IPS-15b (cell line): ENCODE measurements at regions not wholly inside any gene's neighbourhood (a gene's known extent, or its start where the extent isn't known, plus 50 kb on each side); places are given as distances from the start of the nearest gene placed in this dataset.
A peak's percentile ranks its signal among the peaks of the same experiment; 100 is the strongest.

Experiments used
- H3K27me3 ChIP-seq: one replicate; pipeline ENCODE4 v1.6.1; 2013; ENCODE audit warnings: low read length; ENCODE audit not compliant: control insufficient read depth, insufficient read depth
- H3K36me3 ChIP-seq: one replicate; pipeline ENCODE4 v1.6.1; 2013; ENCODE audit warnings: low read length; ENCODE audit not compliant: control insufficient read depth, insufficient read depth
- H3K4me1 ChIP-seq: one replicate; pipeline ENCODE4 v1.6.1; 2013; ENCODE audit warnings: mild to moderate bottlenecking, low read length; ENCODE audit not compliant: control insufficient read depth, insufficient read depth
- H3K4me3 ChIP-seq: one replicate; pipeline ENCODE4 v1.5.1; 2013; ENCODE audit warnings: low read depth, low read length
- H3K9ac ChIP-seq: one replicate; pipeline ENCODE4 v1.6.1; 2013; ENCODE audit warnings: low read depth, mild to moderate bottlenecking, low read length
- H3K9me3 ChIP-seq: one replicate; pipeline ENCODE4 v1.6.1; 2013; ENCODE audit warnings: mild to moderate bottlenecking, low read length; ENCODE audit not compliant: control insufficient read depth, insufficient read depth

- no peak overlapping the region for H3K9ac ChIP-seq
- no peaks in the 10 kb centered on the region for H3K36me3 ChIP-seq
- H3K4me3 ChIP-seq, result no peak overlapping the region
- no peaks in the 10 kb centered on the region for H3K9me3 ChIP-seq
- no peaks in the 10 kb centered on the region for H3K4me1 ChIP-seq
- H3K27me3 ChIP-seq, result no peaks in the 10 kb centered on the region
Observed at GRCh38 chr14:36028218-36028617, 148.3 kb downstream of the PTCSC3 start.

DNA sequence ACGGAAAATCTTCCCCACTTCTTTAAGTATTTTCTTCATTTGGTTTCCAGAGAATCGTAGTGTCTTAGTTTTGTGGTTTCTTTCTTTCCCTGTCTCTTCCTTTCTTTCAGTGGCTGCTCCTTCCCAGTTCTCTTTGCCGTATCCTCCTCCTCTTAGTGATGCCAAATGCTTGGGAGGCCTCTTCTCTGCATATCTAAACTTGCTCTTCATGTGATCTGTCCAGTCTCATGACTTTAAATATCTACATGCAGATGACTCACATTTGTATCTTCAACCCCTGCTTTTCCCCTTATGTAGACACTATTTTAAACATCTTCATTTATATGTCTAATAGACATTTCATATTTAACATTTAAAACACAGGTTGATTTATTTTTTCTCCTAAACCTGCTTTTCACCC lies 149.2 kb downstream of the PTCSC3 start:
- no peaks in the 10 kb centered on the region for H3K4me1 ChIP-seq
- no peak overlapping the region for H3K9ac ChIP-seq
- H3K36me3 ChIP-seq, result no peaks in the 10 kb centered on the region
- no peaks in the 10 kb centered on the region for H3K27me3 ChIP-seq
- no peaks in the 10 kb centered on the region for H3K9me3 ChIP-seq
- no peak overlapping the region for H3K4me3 ChIP-seq

DNA sequence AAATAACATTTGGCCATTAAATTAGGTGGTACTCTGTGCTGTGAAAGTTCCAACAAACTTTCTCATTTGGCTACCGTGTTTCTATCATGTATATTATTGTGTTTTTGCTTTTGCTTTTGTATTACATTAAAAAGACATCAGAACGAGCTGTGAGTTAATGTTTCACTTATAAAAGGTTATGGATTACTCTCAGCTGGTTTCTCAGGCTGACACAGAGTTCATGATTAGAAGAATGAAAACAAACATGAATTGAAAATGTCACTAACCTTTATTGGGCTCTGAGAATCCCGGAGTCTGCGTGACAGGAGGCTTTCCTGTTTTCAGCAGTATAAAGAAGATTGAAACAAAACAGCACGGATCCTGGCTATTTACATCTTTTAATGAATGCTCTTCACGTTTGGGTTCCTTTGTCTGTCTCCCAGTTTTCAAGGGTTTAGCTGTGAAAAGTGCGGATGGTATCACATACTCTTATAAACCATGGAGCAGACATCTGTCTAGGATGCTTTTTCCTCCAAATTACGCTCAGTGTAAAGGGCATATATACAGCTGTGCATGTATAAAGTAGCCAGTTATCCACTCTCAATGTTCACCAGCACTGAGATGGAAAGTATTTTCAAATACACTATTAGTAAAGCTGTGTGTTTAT lies 153.6 kb downstream of the PTCSC3 start:
- Histone ChIP-seq H3K36me3 (no peaks in the 10 kb centered on the region), H3K9me3 (no peaks in the 10 kb centered on the region), H3K4me1 (no peaks in the 10 kb centered on the region), H3K27me3 (no peaks in the 10 kb centered on the region), H3K4me3 (no peak overlapping the region), H3K9ac (no peak overlapping the region)

- no peaks in the 10 kb centered on the region for H3K9me3 ChIP-seq
- H3K36me3 ChIP-seq, result no peaks in the 10 kb centered on the region
- no peak overlapping the region for H3K4me3 ChIP-seq
- H3K27me3 ChIP-seq, result no peaks in the 10 kb centered on the region
- H3K9ac ChIP-seq, result no peak overlapping the region
- H3K4me1 ChIP-seq, result no peaks in the 10 kb centered on the region
Observed at GRCh38 chr14:36021591-36022320, 154.8 kb downstream of the PTCSC3 start.

GRCh38 chr14:36021030-36021422 lies 155.5 kb downstream of the PTCSC3 start:
- no peak overlapping the region for H3K9ac ChIP-seq
- no peaks in the 10 kb centered on the region for H3K9me3 ChIP-seq
- no peaks in the 10 kb centered on the region for H3K27me3 ChIP-seq
- H3K36me3 ChIP-seq, result no peaks in the 10 kb centered on the region
- no peak overlapping the region for H3K4me3 ChIP-seq
- no peaks in the 10 kb centered on the region for H3K4me1 ChIP-seq

GRCh38 chr14:36020120-36021029 lies 156.1 kb downstream of the PTCSC3 start:
- Histone ChIP-seq H3K9ac (no peak overlapping the region), H3K36me3 (no peaks in the 10 kb centered on the region), H3K27me3 (no peaks in the 10 kb centered on the region), H3K9me3 (no peaks in the 10 kb centered on the region), H3K4me1 (no peaks in the 10 kb centered on the region), H3K4me3 (no peak overlapping the region)

GRCh38 chr14:36019126-36019525 lies 157.4 kb downstream of the PTCSC3 start:
- no peaks in the 10 kb centered on the region for H3K36me3 ChIP-seq
- H3K9ac ChIP-seq, result no peak overlapping the region
- H3K9me3 ChIP-seq, result no peaks in the 10 kb centered on the region
- H3K4me1 ChIP-seq, result no peaks in the 10 kb centered on the region
- H3K27me3 ChIP-seq, result no peaks in the 10 kb centered on the region
- no peak overlapping the region for H3K4me3 ChIP-seq

GRCh38 chr14:36014236-36014635 lies 162.3 kb downstream of the PTCSC3 start:
- no peak overlapping the region for H3K4me3 ChIP-seq
- H3K36me3 ChIP-seq, result no peaks in the 10 kb centered on the region
- H3K4me1 ChIP-seq, result peaks cover 22% of the 10 kb centered on the region
- H3K27me3 ChIP-seq, result no peaks in the 10 kb centered on the region
- no peak overlapping the region for H3K9ac ChIP-seq
- H3K9me3 ChIP-seq, result no peaks in the 10 kb centered on the region

- Histone ChIP-seq H3K27me3 (no peaks in the 10 kb centered on the region), H3K36me3 (no peaks in the 10 kb centered on the region), H3K9ac (no peak overlapping the region), H3K9me3 (no peaks in the 10 kb centered on the region), H3K4me3 (no peak overlapping the region), H3K4me1 (peaks cover 28% of the 10 kb centered on the region)
Observed at GRCh38 chr14:36013483-36013882, 163.0 kb downstream of the PTCSC3 start.

DNA sequence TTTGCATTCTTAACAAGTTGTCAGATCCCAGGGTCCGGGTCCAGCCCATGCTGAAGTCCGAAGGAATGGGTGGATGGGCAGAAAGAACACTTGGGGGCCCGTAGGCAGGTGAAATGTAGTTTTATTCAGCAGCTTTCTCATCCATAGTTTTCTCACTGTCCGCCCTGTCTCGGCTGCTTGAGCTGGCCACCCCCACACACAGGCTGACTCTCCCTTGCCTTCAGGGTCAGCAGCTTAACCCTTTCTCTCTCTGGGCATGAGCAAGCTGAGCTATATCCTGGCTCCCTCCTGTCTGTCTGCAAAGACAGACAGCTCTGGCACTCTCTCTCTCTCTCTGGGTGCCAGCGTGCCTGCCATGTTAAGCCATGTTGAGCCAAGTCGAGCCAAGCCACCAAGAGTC lies 163.9 kb downstream of the PTCSC3 start:
- Histone ChIP-seq H3K4me1 (peaks cover 28% of the 10 kb centered on the region), H3K9me3 (no peaks in the 10 kb centered on the region), H3K36me3 (no peaks in the 10 kb centered on the region), H3K4me3 (no peak overlapping the region), H3K9ac (no peak overlapping the region), H3K27me3 (no peaks in the 10 kb centered on the region)

DNA sequence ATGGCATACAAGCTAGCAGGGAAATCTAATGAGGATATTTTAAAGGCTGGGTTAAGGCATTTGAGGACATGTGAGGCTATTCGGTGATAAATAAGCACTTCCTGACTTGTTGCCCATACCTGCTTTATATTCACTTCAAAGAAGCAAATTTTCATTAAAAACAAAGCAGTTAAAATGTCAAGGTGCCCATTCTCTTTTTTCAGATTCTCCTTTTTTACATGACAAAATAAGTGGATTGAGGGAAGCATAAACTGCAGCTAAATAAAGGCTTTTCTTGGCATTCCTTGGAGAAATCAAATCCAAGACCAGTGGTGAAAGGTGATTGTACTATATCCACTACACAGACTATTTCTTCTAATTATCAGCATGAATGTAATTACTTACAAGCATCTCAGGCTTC lies 166.9 kb downstream of the PTCSC3 start:
- H3K9me3 ChIP-seq, result no peaks in the 10 kb centered on the region

More for the DNA sequence above, 166.9 kb downstream of the PTCSC3 start:
- H3K4me3 ChIP-seq, result peak overlapping the region; percentile 38
- H3K36me3 ChIP-seq, result no peaks in the 10 kb centered on the region
- H3K9ac ChIP-seq, result no peak overlapping the region
- H3K4me1 ChIP-seq, result peaks cover 32% of the 10 kb centered on the region
- no peaks in the 10 kb centered on the region for H3K27me3 ChIP-seq
